HG03469 (cell line): ENCODE measurements at regions not wholly inside any gene's neighbourhood (a gene's known extent, or its start where the extent isn't known, plus 50 kb on each side); places are given as distances from the start of the nearest gene placed in this dataset.
"Not testable (repeated sequence)": the region's sequence is repeated elsewhere in the genome, so short reads cannot be mapped to it uniquely, and the experiment has no call there.

Experiments
- ATAC-seq: cut with Tn5 transposase; IDR thresholded peaks from one replicate; pipeline ENCODE4 v1.9.1; 2021; ENCODE audit warnings: mild to moderate bottlenecking, moderate library complexity, moderate number of reproducible peaks; ENCODE audit not compliant: unreplicated experiment

DNA sequence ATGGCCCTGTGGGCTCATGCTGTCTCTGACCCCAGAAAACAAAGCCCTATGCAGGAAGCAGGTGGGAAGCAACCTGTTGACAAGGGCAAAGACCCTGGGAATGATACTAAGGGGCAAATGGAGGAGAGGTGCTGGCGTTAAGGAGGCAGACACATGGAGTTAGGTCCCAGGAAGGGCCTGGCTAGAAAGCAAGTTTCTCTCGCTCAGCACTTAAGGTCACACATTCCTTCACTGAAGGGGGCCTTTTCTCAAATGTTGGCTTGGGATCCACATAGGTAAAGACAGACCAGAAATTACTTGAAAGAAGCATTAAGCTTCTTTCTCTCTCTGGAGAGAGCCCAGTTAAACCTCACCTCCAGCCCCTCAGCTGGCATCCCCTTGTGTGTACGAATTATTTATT, 155.7 kb downstream of the ADRA2C start:
- not testable (repeated sequence) for ATAC-seq

DNA sequence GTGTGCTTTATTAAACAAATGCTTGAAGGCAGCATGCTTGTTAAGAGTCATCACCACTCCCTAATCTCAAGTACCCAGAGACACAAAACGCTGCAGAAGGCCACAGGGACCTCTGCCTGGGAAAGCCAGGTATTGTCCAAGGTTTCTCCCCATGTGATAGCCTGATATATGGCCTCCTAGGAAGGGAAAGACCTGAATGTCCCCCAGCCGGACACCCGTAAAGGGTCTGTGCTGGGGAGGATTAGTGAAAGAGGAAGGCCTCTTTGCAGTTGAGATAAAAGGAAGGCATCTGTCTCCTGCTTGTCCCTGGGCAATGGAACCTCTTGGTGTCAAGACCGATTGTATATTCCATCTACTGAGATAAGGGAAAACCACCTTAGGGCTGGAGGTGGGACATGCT, 159.7 kb downstream of the ADRA2C start:
- not testable (repeated sequence) for ATAC-seq

DNA sequence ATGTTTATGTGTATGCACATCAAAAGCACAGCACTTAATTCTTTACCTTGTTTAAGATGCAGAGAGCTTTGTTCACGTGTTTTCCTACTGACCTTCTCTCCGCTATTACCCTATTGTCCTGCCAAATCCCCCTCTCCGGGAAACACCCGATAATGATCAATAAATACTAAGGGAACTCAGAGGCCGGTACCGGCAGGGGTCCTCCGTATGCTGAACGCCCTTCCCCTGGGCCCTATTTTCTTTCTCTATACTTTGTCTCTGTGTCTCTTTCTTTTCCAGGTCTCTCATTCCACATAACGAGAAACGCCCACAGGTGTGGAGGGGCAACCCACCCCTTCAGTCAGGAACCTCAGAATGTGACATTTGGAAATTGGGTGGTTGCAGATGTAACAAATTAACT, 160.1 kb downstream of the ADRA2C start:
- ATAC-seq: not testable (repeated sequence)

DNA sequence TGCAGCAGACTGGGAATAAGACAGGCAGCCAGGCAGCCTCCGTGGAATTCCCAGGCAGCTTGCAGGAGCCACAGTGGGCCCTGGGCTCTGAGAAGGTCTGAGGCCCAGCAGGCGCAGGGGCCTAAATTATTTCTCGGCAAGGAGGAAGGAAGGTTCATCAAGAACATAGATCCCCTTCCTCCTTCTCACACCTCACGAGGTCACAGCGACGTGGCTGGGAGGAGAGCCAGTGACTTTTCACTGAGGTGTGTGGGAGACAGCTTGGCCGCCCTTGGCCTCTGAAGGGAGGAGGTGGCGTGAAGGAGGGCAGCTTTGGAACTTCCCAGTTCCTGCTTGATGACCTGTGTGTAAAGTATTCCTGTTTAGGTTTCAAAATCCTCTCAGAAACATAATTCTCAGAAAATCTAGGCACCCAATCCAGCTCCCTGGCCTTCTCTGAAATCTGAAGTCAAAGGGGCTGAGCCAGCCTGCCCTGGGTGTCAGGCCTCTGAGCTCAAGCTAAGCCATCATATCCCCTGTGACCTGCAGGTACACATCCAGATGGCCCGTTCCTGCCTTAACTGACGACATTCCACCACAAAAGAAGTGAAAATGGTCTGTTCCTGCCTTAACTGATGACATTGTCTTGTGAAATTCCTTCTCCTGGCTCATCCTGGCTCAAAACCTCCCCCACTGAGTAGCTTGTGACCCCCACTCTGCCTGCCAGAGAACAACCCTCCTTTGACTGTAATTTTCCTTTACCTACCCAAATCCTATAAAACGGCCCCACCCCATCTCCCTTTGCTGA, 161.0 kb downstream of the ADRA2C start:
- ATAC-seq: not testable (repeated sequence)

DNA sequence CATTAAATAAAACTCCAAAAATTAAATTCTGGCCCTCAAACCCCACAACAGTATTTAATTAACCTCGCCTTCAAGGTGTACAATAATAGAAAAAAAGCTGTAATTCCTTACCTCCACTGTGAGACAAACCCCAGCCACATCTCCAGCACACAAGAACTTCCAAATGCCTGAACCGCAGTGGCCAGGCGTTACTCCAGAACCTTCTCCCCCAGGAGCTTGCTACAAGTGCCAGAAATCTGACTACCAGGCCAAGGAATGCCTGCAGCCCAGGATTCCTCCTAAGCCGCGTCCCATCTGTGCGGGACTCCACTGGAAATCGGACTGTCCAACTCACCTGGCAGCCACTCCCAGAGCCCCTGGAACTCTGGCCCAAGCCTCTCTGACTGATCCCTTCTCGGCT, 163.2 kb downstream of the ADRA2C start:
- not testable (repeated sequence) for ATAC-seq

DNA sequence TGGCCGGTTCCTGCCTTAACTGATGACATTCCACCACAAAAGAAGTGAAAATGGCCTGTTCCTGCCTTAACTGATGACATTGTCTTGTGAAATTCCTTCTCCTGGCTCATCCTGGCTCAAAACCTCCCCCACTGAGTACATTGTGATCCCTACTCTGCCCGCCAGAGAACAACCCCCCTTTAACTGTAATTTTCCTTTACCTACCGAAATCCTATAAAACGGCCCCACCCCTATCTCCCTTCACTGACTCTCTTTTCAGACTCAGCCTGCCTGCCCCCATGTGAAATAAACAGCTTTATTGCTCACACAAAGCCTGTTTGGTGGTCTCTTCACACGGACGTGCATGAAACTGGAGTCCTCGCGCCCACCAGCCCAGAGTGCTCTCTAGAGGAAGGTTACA, 166.5 kb downstream of the ADRA2C start:
- not testable (repeated sequence) for ATAC-seq

DNA sequence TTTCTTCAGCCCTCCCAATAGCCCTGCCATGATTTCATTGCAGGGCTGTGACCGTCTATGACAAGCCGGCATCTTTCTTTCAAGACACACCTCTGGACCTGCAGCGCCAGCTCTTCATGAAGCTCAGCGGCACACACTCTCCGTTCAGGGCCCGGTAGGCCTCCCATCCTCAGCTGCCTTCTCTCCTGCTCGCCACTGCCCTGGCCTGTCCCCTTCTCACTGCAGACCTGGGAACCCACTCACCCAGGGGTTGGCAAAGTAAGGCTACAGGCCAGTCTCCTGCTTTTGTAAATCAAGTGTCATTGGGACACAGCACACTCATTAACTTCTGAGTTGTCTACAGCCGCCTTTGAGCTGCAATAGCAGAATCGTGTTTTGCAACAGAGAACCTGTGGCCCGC, 169.2 kb downstream of the ADRA2C start:
- ATAC-seq: not testable (repeated sequence)

DNA sequence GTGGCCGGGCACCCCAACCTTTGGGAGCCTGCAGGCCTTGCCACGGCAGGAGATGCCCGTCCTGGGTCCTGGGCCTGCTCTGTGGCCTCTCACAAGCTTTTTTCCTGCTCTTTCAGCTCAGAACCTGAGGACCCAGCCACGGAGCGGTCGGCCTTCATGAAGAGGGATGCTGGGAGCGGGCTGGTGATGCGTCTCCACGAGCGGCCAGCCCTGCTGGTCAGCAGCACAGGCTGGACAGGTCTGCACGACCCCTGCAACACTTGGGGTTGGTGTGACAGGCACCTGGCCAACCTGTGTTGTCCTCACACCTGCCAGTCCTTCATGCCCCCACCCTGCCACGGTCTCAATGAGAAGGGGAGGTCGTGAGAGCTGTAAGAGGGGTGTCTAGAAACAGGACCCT, 170.0 kb downstream of the ADRA2C start:
- no peak for ATAC-seq

DNA sequence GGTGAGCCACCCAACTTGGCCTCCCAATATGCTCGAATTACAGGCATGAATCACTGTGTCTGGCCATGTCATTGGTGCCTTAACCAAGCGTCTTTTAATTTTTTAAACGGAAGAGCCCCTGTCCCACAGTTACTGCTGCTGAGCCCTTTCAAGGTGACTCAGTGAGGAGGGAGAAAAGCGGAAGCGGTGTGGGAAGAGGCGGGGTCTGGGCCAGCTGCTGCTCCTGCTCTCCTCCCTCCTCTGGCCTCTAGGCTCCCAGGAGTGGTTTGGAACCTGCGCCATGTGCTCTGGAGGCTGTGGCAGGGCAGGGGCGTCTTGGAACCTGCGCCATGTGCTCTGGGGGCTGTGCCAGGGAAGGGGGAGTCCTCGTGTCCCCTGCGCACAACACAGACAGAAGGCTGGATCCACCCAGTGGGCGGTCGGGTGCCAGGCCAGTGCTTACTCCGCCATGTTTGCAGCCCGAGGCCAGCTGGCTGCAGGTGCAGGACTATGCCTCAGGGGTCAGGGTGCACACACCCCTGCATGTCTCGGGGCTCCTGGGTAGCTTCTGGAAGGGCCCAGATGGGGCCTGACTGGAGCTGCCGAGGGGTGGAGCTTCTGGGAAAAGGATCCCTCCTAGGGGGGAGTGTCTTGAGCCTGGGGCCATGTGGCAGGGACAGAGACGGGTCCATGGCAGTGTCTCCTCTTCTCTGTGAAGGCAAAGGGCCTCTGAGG, 171.8 kb downstream of the ADRA2C start:
- ATAC-seq: not testable (repeated sequence)

DNA sequence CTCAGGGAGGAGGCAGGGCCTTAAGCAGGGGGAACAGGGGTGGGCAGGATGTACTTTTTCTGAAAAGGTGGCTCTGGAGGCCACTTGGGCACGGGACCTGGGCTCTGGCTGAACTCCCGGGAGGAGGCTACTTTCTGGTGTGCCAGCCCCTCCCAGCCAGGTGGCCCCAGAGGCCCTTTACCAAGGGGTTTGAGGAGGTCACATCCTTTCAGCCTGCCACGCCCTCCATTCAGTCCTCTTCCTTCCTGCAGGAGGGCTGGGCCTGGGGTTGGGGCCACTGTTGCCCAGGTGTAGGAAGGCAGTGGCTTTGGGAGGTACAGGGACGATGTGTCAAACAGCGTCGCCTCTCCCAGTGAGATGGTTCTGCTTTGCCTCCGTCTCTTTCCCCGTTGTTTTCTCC, 172.5 kb downstream of the ADRA2C start:
- not testable (repeated sequence) for ATAC-seq

DNA sequence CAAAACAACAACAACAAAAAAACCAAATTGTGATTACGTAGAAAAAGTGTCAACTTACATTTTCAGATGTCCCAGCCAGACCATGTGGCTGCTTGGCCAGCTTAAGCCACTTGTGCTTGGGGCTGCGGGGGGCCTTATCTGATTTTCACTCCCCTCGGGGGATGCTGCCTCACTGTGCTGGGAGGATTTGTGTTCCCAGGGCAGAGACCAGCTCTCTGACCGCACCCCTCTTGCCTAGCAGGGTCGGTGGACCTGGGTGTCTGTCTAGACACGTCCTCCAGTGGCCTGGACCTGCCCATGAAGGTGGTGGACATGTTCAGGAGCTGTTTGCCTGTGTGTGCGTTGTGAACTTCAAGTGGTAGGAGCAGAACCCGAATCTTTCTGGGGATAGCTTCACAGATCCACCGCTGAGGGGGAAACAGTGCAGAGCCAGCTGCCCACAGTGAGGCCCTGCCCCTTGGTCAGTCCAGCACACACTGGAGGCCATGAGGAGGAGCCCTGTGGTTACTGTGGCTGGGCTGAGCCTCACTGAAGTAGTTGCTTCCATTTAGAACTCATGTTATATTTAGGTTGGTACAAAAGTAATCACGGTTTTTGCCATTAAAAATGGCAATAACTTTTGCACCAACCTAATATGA, 173.9 kb downstream of the ADRA2C start:
- not testable (repeated sequence) for ATAC-seq

DNA sequence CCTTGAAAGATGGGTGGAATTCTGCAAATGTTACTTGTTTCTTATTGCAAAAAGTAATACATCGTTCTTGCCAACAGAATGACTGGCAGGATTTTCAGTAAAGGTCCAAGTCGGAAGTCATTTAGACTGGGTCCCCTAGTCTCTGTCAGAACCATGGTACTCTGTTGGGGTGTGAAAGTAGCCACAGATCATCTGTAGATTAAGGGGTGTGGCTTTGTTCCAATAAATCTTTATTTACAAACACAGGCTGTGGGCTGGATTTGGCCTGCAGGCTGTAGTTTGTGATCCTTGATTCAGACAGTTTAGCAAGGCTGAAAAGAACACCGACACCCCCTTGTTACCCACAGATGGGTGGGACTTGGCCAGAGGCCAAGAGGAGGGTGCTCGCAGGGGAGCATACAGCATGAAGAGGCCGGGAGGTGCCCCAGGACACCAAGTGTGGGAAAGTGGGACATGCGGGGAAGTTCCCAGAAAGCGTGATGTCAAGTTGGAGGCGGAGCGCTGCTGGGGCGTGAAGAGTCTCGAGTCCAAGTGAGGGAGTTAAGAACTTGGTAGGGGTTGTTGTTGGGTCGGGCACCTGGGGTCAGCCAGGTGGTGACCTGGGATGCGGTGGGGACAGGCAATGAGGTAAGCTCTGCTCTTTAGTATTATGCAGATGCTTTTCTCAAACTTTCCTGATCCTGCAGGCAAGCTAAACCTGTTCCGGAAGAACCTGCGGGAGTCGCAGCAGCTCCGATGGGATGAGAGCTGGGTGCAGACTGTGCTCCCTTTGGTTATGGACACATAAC, 175.7 kb downstream of the ADRA2C start:
- ATAC-seq: not testable (repeated sequence)

DNA sequence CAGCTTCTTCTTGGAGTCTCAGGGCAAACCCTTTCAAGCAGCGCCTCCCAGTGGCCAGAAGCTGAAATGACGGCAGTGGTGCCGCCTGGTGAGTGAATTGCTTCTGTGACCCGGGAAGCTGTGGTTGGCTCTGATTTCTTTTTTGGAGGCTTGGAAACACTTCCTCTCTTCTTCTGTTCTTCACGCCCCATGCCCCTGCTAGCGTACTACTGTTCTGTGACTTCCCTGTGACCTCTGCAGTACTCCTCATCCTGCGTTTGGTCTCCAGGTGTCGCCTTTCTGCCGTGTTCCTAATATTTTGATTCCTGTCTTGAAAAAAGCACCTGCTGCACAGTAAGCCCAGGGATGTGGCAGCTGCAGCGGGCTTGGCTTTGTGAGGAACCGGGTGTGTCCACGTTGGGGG, 176.4 kb downstream of the ADRA2C start:
- not testable (repeated sequence) for ATAC-seq

DNA sequence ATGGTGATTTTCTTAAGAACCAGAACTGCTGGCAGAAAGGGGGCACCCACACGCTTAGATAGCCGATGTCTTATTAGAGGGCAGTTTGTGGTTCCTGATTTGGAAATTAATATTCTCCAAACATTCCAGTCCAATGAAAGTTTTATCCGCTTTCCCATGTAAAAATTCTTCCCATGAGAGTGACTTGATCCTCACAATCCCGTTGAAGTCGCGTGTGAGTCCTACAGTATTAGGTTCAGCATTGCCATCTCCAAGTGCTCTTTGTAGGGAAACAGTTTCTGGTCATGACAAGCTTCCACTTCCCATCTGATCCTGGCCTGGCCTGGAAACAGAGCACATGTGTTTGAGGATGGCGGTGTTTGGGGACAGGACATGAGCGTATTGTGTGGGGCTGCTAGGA, 176.9 kb downstream of the ADRA2C start:
- ATAC-seq: not testable (repeated sequence)

DNA sequence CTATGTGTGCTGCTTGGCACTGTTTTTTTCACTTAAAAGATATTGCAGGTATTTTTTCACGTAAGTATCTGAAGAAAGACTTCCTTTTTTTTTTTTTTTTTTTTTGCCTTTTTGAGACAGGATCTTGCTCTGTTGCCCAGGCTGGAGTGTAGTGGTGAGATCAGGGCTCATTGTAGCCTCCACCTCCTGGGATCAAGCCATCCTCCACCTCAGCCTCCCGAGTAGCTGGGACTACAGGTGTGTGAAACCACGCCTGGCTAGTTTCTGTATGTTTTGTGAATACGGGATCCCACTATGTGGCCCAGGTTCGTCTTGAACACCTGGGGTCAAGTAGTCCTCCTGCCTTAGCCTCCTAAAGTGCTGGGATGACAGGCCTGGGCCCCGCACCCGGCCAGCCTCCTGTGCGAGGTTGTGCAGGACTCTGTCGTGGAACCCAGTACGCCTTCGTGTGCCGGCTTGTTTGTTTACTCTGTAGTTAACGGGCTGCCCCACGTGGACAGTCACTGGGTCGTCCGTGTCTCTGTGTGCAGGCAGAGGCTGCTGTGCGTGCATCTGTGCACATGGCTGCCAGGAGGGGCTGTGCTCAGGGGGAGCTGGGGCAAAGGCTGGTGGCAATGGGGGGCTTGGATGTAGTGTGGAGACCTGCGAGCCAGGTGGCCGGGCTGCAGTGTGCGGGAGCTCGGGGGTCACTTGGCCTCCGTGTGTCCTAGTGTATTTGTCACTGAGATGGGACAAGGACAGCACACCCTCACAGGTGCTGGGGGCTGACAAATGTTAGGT, 179.5 kb downstream of the ADRA2C start:
- ATAC-seq: no peak

DNA sequence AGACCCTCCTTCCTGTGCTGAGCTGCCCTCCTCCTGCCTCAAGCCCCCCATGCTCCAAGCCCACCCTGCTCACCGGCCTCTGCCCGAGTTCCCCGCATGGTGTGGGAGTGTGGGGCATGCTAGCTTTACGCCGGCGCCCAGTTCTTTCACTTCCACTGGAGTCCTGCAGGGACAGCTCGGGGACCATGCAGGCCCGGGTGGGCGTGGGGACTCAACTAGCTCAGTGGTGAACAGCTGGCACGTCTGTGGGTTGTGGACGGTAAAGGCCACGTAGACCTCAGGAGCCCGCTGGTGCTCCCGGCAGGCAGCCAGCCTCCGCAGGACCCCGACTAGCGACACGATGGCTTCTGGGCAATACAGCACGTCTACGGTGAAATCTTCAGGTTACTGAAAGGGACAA, 180.4 kb downstream of the ADRA2C start:
- ATAC-seq: not testable (repeated sequence)

DNA sequence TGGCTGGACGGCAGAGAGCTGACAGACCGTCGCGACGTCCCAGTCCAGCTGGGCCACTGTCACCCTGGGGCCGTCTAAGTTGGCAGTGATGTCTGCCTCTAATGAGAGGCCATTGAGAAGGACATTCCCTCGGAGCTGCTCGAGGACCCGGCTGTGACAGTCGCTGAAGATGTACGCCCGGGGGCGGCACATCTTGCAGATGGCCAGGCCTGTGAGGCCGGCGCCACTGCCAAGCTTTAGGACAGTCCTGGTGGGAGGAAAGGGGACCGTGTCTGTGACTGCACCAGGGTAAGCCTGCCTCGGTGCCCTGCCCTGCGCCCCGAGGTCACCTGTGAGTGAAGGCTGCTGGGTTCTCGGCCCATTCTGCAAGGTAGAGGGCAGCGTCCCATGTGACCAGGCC, 181.6 kb downstream of the ADRA2C start:
- not testable (repeated sequence) for ATAC-seq

DNA sequence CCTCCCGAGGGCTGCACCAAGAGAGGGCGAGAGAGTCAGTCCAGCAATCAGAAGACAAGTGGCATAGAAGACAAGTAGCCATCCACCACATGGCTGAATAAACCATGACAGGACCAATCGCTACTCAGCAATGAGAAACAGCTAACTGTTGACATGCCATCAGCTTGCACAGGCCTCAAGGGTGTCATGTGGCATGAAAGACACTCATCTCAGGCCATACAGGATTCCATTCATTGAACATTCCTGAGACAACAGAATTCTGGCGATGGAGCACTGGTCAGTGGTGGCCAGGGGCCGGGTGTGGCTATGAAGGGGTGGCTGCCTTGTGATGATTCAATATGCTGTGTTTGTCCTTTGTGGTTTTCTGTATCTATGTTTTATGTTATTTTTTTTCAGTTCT, 182.0 kb downstream of the ADRA2C start:
- ATAC-seq: not testable (repeated sequence)

DNA sequence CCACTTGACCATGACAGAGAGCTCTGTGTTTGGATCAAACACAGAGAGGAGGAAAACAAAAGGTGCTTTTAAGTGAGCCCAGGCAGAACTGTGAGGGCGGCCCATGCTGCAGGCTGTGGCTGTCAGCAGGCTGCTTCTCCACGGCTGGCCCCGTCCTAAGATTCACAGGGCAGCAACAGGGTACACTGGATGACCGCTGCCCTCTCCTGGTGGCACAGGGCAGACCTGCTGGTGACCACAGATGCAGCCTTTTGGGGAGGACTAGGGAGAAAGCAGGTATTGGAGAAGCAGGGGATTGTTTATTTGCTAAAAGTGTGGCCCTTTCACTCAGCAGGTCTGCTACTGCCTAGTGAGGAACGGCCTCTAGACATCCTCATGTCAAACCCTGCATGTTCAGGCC, 183.7 kb downstream of the ADRA2C start:
- ATAC-seq: not testable (repeated sequence)
